Body of pancreas (tissue), 4 donors: ENCODE measurements at regions not wholly inside any gene's neighbourhood (a gene's known extent, or its start where the extent isn't known, plus 50 kb on each side); places are given as distances from the start of the nearest gene placed in this dataset.

Source experiments
- ATAC-seq: fragments of 150-250 bp; one replicate; pipeline ENCODE4 v1.9.1; 2016
- DNase-seq, 4 donors: peaks; one replicate each; pipeline ENCODE4 v3.0.0-alpha.2; 2019
- H3K27ac ChIP-seq, 4 donors: fragments of 200-600 bp; sonication (generic); 1 replicate in 3 of 4; 2 replicates in 1 of 4; pipeline versions ENCODE4 v1.5.1 to v1.6.1; 2016 to 2019; ENCODE audit warnings: mild to moderate bottlenecking in 1 of 4, mixed read lengths in 1 of 4, moderate library complexity in 1 of 4
- H3K27me3 ChIP-seq, 2 donors: fragments of 200-600 bp; sonication (generic); one replicate each; pipeline ENCODE4 v1.6.0; 2016; ENCODE audit warnings: mild to moderate bottlenecking in 1 of 2
- H3K36me3 ChIP-seq, 2 donors: fragments of 200-600 bp; sonication (generic); replicated peaks in 1 of 2; 2 replicates each; pipeline ENCODE4 v1.5.1; 2016; ENCODE audit warnings: low read depth in 2 of 2; ENCODE audit not compliant: insufficient read depth in 1 of 2
- H3K4me1 ChIP-seq: fragments of 200-600 bp; sonication (generic); one replicate; pipeline ENCODE4 v1.6.0; 2016
- H3K4me3 ChIP-seq, 2 donors: fragments of 200-600 bp; sonication (generic); 1 replicate in 1 of 2; 2 replicates in 1 of 2; pipeline ENCODE4 v1.5.1; 2016 to 2019
- H3K9me3 ChIP-seq, 3 donors: fragments of 200-600 bp; sonication (generic); 1 replicate in 2 of 3; 2 replicates in 1 of 3; pipeline ENCODE4 v1.5.1; 2016
- CTCF ChIP-seq, 7 experiments: fragments of 450-650 bp in 4 of 7; fragments of 200-600 bp in 3 of 7; sonication (generic) in 3 of 7; IDR thresholded peaks; one replicate each; pipeline ENCODE4 v1.5.1; 2016 to 2019; ENCODE audit warnings: antibody characterized with exemption in 7 of 7
- POLR2A ChIP-seq, 3 donors: fragments of 450-650 bp; IDR thresholded peaks; one replicate each; pipeline ENCODE4 v1.6.1; 2016; ENCODE audit warnings: antibody characterized with exemption in 3 of 3, mild to moderate bottlenecking in 2 of 3
- WGBS, 2 donors: methylation state at CpG; one replicate each; pipeline ENCODE4 v1.1.5; 2017; 5-methylcytosine and 5-hydroxymethylcytosine counted together
- intact Hi-C: fragments of 100-400 bp; cut with DNase I; formaldehyde crosslinking; loops from one replicate; pipeline ENCODE4 v1.15.1; 2023

- Histone ChIP-seq H3K27ac (peak overlapping the region in 2 of 4 donors; percentile 57 to 82), H3K4me3 (no peak overlapping the region), H3K36me3 (no peaks in the 10 kb centered on the region), H3K27me3 (no peaks in the 10 kb centered on the region), H3K4me1 (peaks cover 28% of the 10 kb centered on the region), H3K9me3 (no peaks in the 10 kb centered on the region)
- WGBS, 2 donors = 84 to 86% methylated on average over 1 of the region's 1 CpG
- ATAC-seq (no peak), DNase-seq (no peak)
- intact Hi-C loops = no loop called here
- TF ChIP-seq POLR2A (IDR thresholded peaks at IDR 0.05) (no peak), CTCF (IDR thresholded peaks at IDR 0.05) (no peak)
Observed at GRCh38 chr13:34151885-34152284, 333.9 kb downstream of the RFC3 start.

- WGBS, 2 donors = 44 to 54% methylated on average over 4 of the region's 4 CpGs
- TF ChIP-seq POLR2A (IDR thresholded peaks at IDR 0.05) = no peak
- no peak for TF ChIP-seq CTCF (IDR thresholded peaks at IDR 0.05)
- H3K36me3 ChIP-seq = no peaks in the 10 kb centered on the region
- no peak overlapping the region for H3K4me3 ChIP-seq
- no peaks in the 10 kb centered on the region for H3K27me3 ChIP-seq
- H3K9me3 ChIP-seq = no peaks in the 10 kb centered on the region
- intact Hi-C loops = no loop called here
- ATAC-seq = no peak
- peaks cover 32% of the 10 kb centered on the region for H3K4me1 ChIP-seq
- peak overlapping the region in 3 of 4 donors; percentile 44 to 82 (median 57) for H3K27ac ChIP-seq
- DNase-seq = no peak
Observed at GRCh38 chr13:34152409-34152808, 334.5 kb downstream of the RFC3 start.

DNA sequence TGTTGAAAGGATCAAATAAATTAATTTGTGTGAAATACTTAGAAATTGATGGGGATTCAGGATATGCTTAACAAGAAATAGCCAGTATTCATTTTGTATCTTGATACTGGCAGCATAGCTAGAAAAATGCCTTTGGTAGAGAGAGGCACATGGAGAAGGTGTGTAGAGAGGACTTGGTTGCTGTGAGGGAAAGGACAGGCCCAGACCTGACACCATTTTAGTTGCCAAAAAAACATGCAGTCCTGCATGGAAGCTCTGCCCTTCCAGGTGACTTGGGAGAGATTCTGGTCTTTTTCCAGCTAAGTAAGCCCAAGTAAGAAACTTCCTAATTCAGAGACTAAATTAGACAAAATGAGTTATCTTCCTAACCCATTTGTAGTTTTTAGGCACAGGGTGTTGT, 335.0 kb downstream of the RFC3 start:
- no peaks in the 10 kb centered on the region for H3K9me3 ChIP-seq
- H3K27me3 ChIP-seq = no peaks in the 10 kb centered on the region
- peak overlapping the region in 3 of 4 donors; percentile 44 to 82 (median 57) for H3K27ac ChIP-seq
- no peak for TF ChIP-seq POLR2A (IDR thresholded peaks at IDR 0.05)
- no peak for TF ChIP-seq CTCF (IDR thresholded peaks at IDR 0.05)
- peaks cover 35% of the 10 kb centered on the region for H3K4me1 ChIP-seq
- no peak for ATAC-seq
- DNase-seq = no peak
- H3K36me3 ChIP-seq = no peaks in the 10 kb centered on the region
- intact Hi-C loops = no loop called here
- H3K4me3 ChIP-seq = no peak overlapping the region

DNA sequence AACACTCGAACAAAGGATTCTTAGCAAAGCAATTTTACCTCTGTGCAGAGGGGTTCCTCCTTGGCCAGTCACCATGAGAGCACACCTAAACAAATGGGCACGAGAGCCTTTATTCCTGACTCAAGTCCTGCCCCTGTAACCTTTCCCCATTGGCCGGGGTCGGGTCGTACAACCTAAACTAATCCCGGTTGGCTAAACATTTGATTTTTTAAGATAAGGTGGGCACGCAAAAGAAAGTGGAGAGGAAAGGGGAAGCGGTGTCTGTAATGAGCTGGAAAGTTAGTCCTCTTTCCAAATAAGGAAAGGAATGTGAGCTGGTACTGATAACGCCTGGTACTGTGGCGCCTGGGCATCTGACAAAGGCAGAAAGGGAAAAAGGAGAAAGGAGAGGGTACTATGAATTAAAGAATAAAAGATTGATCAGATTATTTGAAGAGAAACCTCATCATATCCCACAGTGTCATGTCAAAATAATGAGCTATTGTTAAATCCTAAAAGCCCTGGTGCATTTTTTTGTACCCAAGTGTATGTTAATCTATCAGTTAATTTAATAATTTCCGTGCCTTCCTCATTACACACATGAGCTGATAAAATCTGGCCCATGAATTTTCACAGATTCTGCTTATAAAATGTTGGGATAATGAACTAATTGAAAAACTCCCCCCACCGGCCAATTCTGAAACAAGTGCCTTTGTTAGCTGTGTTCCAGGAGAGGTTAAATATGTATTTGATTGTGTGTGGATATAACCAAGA, 335.7 kb downstream of the RFC3 start:
- 36 to 39% methylated on average over 12 of the region's 12 CpGs for WGBS, 2 donors

More for the DNA sequence above, 335.7 kb downstream of the RFC3 start:
- no peak for ATAC-seq
- intact Hi-C loops = no loop called here
- H3K27ac ChIP-seq = peak overlapping the region in 3 of 4 donors; percentile 44 to 82 (median 57)
- H3K27me3 ChIP-seq = no peaks in the 10 kb centered on the region
- H3K9me3 ChIP-seq = no peaks in the 10 kb centered on the region
- H3K4me1 ChIP-seq = peaks cover 35% of the 10 kb centered on the region
- no peak overlapping the region for H3K4me3 ChIP-seq
- TF ChIP-seq POLR2A (IDR thresholded peaks at IDR 0.05) (no peak), CTCF (IDR thresholded peaks at IDR 0.05) (no peak)
- DNase-seq = no peak
- H3K36me3 ChIP-seq = no peaks in the 10 kb centered on the region
